ENCODE measurements at regions not wholly inside any gene's neighbourhood (a gene's known extent, or its start where the extent isn't known, plus 50 kb on each side); places are given as distances from the start of the nearest gene placed in this dataset.

DNA sequence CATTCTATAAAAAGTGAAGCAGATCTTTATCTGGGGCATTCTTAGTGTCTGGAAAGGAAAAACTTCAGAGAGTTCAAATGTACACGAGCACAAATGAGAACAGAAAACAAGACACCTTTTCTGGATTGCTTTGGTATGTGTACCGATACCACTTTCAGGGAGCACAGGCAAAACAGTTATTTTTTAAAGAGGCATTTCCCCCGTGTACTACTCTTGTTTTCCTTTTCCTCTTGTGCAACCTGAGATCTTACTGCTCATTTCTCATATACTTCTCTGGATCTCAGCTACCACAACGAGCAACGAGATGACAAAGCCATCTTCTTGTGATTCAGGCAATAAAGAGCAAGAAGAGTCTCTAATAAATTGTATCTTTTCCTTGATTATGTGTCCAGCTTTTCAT is 463.6 kb downstream of the SHQ1 start:
- Histone ChIP-seq H3K9me1 (ENCODE audit: insufficient read depth, low read length) (peaks cover 5% of the 10 kb centered on the region), H2AK9ac (replicated peaks; ENCODE audit: low read depth, low read length, poor library complexity) (no peak overlapping the region), H3K4ac (ENCODE audit: low read depth, low read length) (no peak overlapping the region), H3K79me1 (ENCODE audit: low read depth in 1 of 2, low read length in 2 of 2) (peaks cover 37 to 75% of the 10 kb centered on the region in 2 experiments), H2BK20ac (ENCODE audit: low read depth, low read length) (no peak overlapping the region), H3K4me1 (ENCODE audit: control insufficient read depth, insufficient read depth, low read length) (peaks cover 5% of the 10 kb centered on the region), H2BK5ac (ENCODE audit: low read depth, low read length, poor library complexity, severe bottlenecking) (no peak overlapping the region), H2AK5ac (ENCODE audit: low read depth, low read length) (no peak overlapping the region), H3K4me2 (ENCODE audit: low read depth, low read length) (no peak overlapping the region), H4K8ac (ENCODE audit: low read depth in 2 of 2, low read length in 2 of 2) (no peak overlapping the region), H3K4me3 (ENCODE audit: insufficient read depth, low read depth, low read length) (no peak overlapping the region), H3K14ac (replicated peaks; ENCODE audit: low read depth, low read length) (no peak overlapping the region), H2AFZ (replicated peaks; ENCODE audit: low read length, poor library complexity) (no peak overlapping the region), H2BK15ac (ENCODE audit: low read depth, low read length) (no peak overlapping the region), H3K36me3 (ENCODE audit: control insufficient read depth, insufficient read depth, low read length) (no peaks in the 10 kb centered on the region), H3K9ac (ENCODE audit: low read depth, low read length) (no peak overlapping the region), H3K56ac (ENCODE audit: extremely low read depth, insufficient read depth, low read length) (no peak overlapping the region), H3K9me3 (ENCODE audit: control insufficient read depth, insufficient read depth, low read length) (no peaks in the 10 kb centered on the region), H4K91ac (ENCODE audit: insufficient read depth, low read depth, low read length) (no peak overlapping the region), H3K23ac (ENCODE audit: low read depth, low read length) (no peak overlapping the region), H4K20me1 (ENCODE audit: insufficient read depth, low read length) (peaks cover 81% of the 10 kb centered on the region), H3K18ac (ENCODE audit: low read depth, low read length) (no peak overlapping the region), H3K27ac (ENCODE audit: insufficient read depth, low read length) (no peak overlapping the region), H4K5ac (ENCODE audit: low read depth, low read length) (no peak overlapping the region), H2BK120ac (ENCODE audit: low read depth, low read length) (no peak overlapping the region), H3K27me3 (ENCODE audit: control insufficient read depth, insufficient read depth, low read length) (no peaks in the 10 kb centered on the region)
- CTCF ChIA-PET: interaction anchor here (0.7 kb wide), 1 partner anchor 661 kb away, joined by 6 read pairs; no protein-coding TSS in a partner anchor
- dilution Hi-C loops (cut with HindIII; ENCODE audit: low sequenced_read_pairs, unreplicated experiment): no loop called here
- TF ChIP-seq BHLHE40 (IDR thresholded peaks at IDR 0.05; ENCODE audit: low read depth, low read length) (no peak), FOS (IDR thresholded peaks at IDR 0.05; ENCODE audit: low read depth, low read length) (no peak), NFE2L2 (IDR thresholded peaks at IDR 0.05; ENCODE audit: low read depth, low read length) (no peak)
- no peak for DNase-seq
- BruUV-seq (replicated peaks): no TSS peak
- POLR2A ChIA-PET (ENCODE audit: unreplicated experiment): no interaction called here
- intact Hi-C loops (cut with micrococcal nuclease): no loop called here
- in situ Hi-C loops (cut with MboI; ENCODE audit: low sequenced_read_pairs): no loop called here
- ATAC-seq (ENCODE audit: low read depth): no peak
- WGBS, 2 experiments (ENCODE audit: extremely low coverage in 2 of 2, insufficient read length in 1 of 2): no CpG with 5 or more reads among the region's 5 CpGs

Measured in IMR-90 (cell line).